HEK293 (cell line): ENCODE measurements at regions not wholly inside any gene's neighbourhood (a gene's known extent, or its start where the extent isn't known, plus 50 kb on each side); places are given as distances from the start of the nearest gene placed in this dataset.

Experiments
- MYNN ChIP-seq: fragments of 450-650 bp; formaldehyde crosslinking; IDR thresholded peaks from 2 replicates; pipeline ENCODE4 v1.5.1; 2016; ENCODE audit warnings: missing biosample characterization, missing genetic modification characterization, borderline replicate concordance
- YY1 ChIP-seq: fragments of 450-650 bp; formaldehyde crosslinking; IDR thresholded peaks from 2 replicates; pipeline ENCODE4 v1.5.1; 2018; ENCODE audit warnings: missing biosample characterization, missing genetic modification characterization
- ZNF132 ChIP-seq: fragments of 450-650 bp; formaldehyde crosslinking; IDR thresholded peaks from 2 replicates; pipeline ENCODE4 v1.5.1; 2017; ENCODE audit warnings: missing biosample characterization, missing genetic modification characterization, borderline replicate concordance
- ZNF16 ChIP-seq: fragments of 450-650 bp; formaldehyde crosslinking; IDR thresholded peaks from 2 replicates; pipeline ENCODE4 v1.5.1; 2016; ENCODE audit warnings: low read depth, missing biosample characterization, missing genetic modification characterization
- ZNF302 ChIP-seq: fragments of 450-650 bp; formaldehyde crosslinking; IDR thresholded peaks from 2 replicates; pipeline ENCODE4 v1.5.1; 2016; ENCODE audit warnings: missing biosample characterization, missing genetic modification characterization, low read depth
- ZNF335 ChIP-seq: fragments of 450-650 bp; formaldehyde crosslinking; conservative IDR thresholded peaks from 2 replicates; pipeline ENCODE4 v1.5.1; 2016; ENCODE audit warnings: missing biosample characterization, missing genetic modification characterization
- ZNF366 ChIP-seq: fragments of 450-650 bp; formaldehyde crosslinking; conservative IDR thresholded peaks from 2 replicates; pipeline ENCODE4 v1.5.1; 2016; ENCODE audit warnings: missing biosample characterization, missing genetic modification characterization
- ZNF530 ChIP-seq: fragments of 450-650 bp; formaldehyde crosslinking; IDR thresholded peaks from 2 replicates; pipeline ENCODE4 v1.5.1; 2016; ENCODE audit warnings: low read depth, missing biosample characterization, missing genetic modification characterization
- ZNF561 ChIP-seq: fragments of 450-650 bp; IDR thresholded peaks from 2 replicates; pipeline ENCODE4 v1.5.1; 2018; ENCODE audit warnings: missing biosample characterization, missing genetic modification characterization, borderline replicate concordance
- ZNF76 ChIP-seq: fragments of 450-650 bp; formaldehyde crosslinking; IDR thresholded peaks from 2 replicates; pipeline ENCODE4; 2016; ENCODE audit warnings: low read depth, missing biosample characterization, missing genetic modification characterization, borderline replicate concordance
- ZSCAN16 ChIP-seq: fragments of 450-650 bp; formaldehyde crosslinking; IDR thresholded peaks from 2 replicates; pipeline ENCODE4 v1.5.1; 2016; ENCODE audit warnings: missing biosample characterization, missing genetic modification characterization
- TF ChIP-seq, protein P1 (sequence below): fragments of 450-650 bp; formaldehyde crosslinking; IDR thresholded peaks from 2 replicates; pipeline ENCODE4 v1.5.1; 2017; ENCODE audit warnings: missing biosample characterization, missing genetic modification characterization
- TF ChIP-seq, protein P2 (sequence below): fragments of 450-650 bp; formaldehyde crosslinking; IDR thresholded peaks from 2 replicates; pipeline ENCODE4 v1.5.1; 2016; ENCODE audit warnings: missing biosample characterization, missing genetic modification characterization
- TF ChIP-seq, protein P3 (sequence below): fragments of 450-650 bp; formaldehyde crosslinking; IDR thresholded peaks from 2 replicates; pipeline ENCODE4 v1.5.1; 2016; ENCODE audit warnings: missing biosample characterization, missing genetic modification characterization
- TF ChIP-seq, protein P4 (sequence below): fragments of 450-650 bp; formaldehyde crosslinking; IDR thresholded peaks from 2 replicates; pipeline ENCODE4 v1.5.1; 2016; ENCODE audit warnings: missing biosample characterization, missing genetic modification characterization
- TF ChIP-seq, protein P5 (sequence below): fragments of 450-650 bp; formaldehyde crosslinking; IDR thresholded peaks from 2 replicates; pipeline ENCODE4 v1.5.1; 2016; ENCODE audit warnings: missing biosample characterization, missing genetic modification characterization
- TF ChIP-seq, protein P6 (sequence below): fragments of 450-650 bp; formaldehyde crosslinking; IDR thresholded peaks from 2 replicates; pipeline ENCODE4 v1.5.1; 2016; ENCODE audit warnings: missing biosample characterization, missing genetic modification characterization
- TF ChIP-seq, protein P7 (sequence below): fragments of 450-650 bp; formaldehyde crosslinking; optimal IDR thresholded peaks from 2 replicates; pipeline ENCODE3; 2016; ENCODE audit warnings: missing biosample characterization, mild to moderate bottlenecking, missing genetic modification characterization

DNA sequence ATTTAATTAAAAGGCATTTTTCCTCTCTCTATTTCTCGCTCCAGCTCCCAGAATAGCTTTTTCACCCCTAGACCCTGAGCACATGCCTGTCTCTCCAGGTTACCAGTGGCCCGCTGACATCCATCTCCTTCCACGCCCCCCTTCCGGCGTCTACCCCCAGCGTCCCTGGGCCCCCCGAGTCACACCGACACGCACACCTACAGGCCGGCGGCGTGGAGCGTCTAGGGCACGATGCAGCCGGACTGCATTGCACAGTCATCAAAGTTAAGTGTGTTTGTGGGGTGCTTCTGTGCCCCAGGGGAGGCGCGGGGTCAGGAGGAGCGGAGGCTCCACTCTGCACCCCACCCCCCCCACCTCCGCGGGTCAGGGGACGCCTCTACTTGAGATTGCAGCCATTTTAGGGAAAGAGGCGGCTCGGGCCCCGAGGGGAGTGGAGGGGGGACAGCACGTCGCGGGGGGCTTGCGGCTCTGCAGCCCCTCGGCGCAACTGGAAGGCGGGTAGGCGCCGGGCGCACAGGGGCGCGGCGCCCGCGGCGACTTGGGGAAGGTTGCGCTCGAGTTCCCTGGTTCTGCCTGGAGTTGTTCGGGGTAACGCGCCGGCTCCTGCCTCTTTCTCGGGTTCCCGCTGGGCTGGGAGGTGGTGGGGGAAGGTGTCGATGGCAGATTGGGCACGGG lies 112.7 kb downstream of the DHX15 start (continued):
- TF ChIP-seq ZNF561 (tag by site-specific recombination) = no peak
- no peak for TF ChIP-seq ZNF16 (tag by site-specific recombination)
- TF ChIP-seq ZNF132 (tag by site-specific recombination) = no peak
- TF ChIP-seq MYNN (tag by site-specific recombination) = no peak
- TF ChIP-seq ZNF335 (tag by site-specific recombination) = no peak; the same call in 1 of the 2 replicates
- TF ChIP-seq, protein P1, sequence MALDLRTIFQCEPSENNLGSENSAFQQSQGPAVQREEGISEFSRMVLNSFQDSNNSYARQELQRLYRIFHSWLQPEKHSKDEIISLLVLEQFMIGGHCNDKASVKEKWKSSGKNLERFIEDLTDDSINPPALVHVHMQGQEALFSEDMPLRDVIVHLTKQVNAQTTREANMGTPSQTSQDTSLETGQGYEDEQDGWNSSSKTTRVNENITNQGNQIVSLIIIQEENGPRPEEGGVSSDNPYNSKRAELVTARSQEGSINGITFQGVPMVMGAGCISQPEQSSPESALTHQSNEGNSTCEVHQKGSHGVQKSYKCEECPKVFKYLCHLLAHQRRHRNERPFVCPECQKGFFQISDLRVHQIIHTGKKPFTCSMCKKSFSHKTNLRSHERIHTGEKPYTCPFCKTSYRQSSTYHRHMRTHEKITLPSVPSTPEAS = 0 out of 2 replicates have a peak, but pooled peaks have one; percentile 15
- TF ChIP-seq, protein P2, sequence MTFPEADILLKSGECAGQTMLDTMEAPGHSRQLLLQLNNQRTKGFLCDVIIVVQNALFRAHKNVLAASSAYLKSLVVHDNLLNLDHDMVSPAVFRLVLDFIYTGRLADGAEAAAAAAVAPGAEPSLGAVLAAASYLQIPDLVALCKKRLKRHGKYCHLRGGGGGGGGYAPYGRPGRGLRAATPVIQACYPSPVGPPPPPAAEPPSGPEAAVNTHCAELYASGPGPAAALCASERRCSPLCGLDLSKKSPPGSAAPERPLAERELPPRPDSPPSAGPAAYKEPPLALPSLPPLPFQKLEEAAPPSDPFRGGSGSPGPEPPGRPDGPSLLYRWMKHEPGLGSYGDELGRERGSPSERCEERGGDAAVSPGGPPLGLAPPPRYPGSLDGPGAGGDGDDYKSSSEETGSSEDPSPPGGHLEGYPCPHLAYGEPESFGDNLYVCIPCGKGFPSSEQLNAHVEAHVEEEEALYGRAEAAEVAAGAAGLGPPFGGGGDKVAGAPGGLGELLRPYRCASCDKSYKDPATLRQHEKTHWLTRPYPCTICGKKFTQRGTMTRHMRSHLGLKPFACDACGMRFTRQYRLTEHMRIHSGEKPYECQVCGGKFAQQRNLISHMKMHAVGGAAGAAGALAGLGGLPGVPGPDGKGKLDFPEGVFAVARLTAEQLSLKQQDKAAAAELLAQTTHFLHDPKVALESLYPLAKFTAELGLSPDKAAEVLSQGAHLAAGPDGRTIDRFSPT (tag by site-specific recombination) = no peak
- TF ChIP-seq, protein P3, sequence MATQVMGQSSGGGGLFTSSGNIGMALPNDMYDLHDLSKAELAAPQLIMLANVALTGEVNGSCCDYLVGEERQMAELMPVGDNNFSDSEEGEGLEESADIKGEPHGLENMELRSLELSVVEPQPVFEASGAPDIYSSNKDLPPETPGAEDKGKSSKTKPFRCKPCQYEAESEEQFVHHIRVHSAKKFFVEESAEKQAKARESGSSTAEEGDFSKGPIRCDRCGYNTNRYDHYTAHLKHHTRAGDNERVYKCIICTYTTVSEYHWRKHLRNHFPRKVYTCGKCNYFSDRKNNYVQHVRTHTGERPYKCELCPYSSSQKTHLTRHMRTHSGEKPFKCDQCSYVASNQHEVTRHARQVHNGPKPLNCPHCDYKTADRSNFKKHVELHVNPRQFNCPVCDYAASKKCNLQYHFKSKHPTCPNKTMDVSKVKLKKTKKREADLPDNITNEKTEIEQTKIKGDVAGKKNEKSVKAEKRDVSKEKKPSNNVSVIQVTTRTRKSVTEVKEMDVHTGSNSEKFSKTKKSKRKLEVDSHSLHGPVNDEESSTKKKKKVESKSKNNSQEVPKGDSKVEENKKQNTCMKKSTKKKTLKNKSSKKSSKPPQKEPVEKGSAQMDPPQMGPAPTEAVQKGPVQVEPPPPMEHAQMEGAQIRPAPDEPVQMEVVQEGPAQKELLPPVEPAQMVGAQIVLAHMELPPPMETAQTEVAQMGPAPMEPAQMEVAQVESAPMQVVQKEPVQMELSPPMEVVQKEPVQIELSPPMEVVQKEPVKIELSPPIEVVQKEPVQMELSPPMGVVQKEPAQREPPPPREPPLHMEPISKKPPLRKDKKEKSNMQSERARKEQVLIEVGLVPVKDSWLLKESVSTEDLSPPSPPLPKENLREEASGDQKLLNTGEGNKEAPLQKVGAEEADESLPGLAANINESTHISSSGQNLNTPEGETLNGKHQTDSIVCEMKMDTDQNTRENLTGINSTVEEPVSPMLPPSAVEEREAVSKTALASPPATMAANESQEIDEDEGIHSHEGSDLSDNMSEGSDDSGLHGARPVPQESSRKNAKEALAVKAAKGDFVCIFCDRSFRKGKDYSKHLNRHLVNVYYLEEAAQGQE (tag by site-specific recombination) = no peak
- 0 out of 2 replicates have a peak, but pooled peaks have one; percentile 38 for TF ChIP-seq YY1
- TF ChIP-seq ZNF302 (tag by site-specific recombination) = no peak
- TF ChIP-seq ZNF366 (tag by site-specific recombination) = 0 out of 2 replicates have a peak, but pooled peaks have one; percentile 6
- TF ChIP-seq, protein P4, sequence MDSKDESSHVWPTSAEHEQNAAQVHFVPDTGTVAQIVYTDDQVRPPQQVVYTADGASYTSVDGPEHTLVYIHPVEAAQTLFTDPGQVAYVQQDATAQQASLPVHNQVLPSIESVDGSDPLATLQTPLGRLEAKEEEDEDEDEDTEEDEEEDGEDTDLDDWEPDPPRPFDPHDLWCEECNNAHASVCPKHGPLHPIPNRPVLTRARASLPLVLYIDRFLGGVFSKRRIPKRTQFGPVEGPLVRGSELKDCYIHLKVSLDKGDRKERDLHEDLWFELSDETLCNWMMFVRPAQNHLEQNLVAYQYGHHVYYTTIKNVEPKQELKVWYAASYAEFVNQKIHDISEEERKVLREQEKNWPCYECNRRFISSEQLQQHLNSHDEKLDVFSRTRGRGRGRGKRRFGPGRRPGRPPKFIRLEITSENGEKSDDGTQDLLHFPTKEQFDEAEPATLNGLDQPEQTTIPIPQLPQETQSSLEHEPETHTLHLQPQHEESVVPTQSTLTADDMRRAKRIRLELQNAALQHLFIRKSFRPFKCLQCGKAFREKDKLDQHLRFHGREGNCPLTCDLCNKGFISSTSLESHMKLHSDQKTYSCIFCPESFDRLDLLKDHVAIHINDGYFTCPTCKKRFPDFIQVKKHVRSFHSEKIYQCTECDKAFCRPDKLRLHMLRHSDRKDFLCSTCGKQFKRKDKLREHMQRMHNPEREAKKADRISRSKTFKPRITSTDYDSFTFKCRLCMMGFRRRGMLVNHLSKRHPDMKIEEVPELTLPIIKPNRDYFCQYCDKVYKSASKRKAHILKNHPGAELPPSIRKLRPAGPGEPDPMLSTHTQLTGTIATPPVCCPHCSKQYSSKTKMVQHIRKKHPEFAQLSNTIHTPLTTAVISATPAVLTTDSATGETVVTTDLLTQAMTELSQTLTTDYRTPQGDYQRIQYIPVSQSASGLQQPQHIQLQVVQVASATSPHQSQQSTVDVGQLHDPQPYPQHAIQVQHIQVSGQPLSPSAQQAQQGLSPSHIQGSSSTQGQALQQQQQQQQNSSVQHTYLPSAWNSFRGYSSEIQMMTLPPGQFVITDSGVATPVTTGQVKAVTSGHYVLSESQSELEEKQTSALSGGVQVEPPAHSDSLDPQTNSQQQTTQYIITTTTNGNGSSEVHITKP = peak; percentile 47; the same call in 1 of the 2 replicates
- TF ChIP-seq, protein P5, sequence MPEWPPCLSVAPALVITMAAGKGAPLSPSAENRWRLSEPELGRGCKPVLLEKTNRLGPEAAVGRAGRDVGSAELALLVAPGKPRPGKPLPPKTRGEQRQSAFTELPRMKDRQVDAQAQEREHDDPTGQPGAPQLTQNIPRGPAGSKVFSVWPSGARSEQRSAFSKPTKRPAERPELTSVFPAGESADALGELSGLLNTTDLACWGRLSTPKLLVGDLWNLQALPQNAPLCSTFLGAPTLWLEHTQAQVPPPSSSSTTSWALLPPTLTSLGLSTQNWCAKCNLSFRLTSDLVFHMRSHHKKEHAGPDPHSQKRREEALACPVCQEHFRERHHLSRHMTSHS (tag by site-specific recombination) = no peak
- TF ChIP-seq, protein P6, sequence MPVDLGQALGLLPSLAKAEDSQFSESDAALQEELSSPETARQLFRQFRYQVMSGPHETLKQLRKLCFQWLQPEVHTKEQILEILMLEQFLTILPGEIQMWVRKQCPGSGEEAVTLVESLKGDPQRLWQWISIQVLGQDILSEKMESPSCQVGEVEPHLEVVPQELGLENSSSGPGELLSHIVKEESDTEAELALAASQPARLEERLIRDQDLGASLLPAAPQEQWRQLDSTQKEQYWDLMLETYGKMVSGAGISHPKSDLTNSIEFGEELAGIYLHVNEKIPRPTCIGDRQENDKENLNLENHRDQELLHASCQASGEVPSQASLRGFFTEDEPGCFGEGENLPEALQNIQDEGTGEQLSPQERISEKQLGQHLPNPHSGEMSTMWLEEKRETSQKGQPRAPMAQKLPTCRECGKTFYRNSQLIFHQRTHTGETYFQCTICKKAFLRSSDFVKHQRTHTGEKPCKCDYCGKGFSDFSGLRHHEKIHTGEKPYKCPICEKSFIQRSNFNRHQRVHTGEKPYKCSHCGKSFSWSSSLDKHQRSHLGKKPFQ (tag by site-specific recombination) = peak; percentile 77; the same call in 1 of the 2 replicates
- TF ChIP-seq ZSCAN16 (tag by site-specific recombination) = no peak
- no peak for TF ChIP-seq ZNF76 (tag by site-specific recombination)
- TF ChIP-seq, protein P7, sequence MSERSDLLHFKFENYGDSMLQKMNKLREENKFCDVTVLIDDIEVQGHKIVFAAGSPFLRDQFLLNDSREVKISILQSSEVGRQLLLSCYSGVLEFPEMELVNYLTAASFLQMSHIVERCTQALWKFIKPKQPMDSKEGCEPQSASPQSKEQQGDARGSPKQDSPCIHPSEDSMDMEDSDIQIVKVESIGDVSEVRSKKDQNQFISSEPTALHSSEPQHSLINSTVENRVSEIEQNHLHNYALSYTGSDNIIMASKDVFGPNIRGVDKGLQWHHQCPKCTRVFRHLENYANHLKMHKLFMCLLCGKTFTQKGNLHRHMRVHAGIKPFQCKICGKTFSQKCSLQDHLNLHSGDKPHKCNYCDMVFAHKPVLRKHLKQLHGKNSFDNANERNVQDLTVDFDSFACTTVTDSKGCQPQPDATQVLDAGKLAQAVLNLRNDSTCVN (tag by site-specific recombination) = peak; percentile 9
- TF ChIP-seq ZNF530 (tag by site-specific recombination) = no peak
- TF ChIP-seq, all 188 proteins: peak for 16
